H1 (cell line): ENCODE measurements at regions not wholly inside any gene's neighbourhood (a gene's known extent, or its start where the extent isn't known, plus 50 kb on each side); places are given as distances from the start of the nearest gene placed in this dataset.

ENCODE experiments used
- CHD7 ChIP-seq: fragments of 300-600 bp; sonication (generic); IDR thresholded peaks from 2 replicates; pipeline ENCODE4 v1.7.1; 2012; ENCODE audit warnings: low read length, moderate library complexity, mild to moderate bottlenecking, inconsistent platforms; ENCODE audit not compliant: insufficient replicate concordance

GRCh38 chr21:27079636-27080240, 112.8 kb upstream of the ADAMTS5 start (continued):
- no peak for TF ChIP-seq CHD7
